ENCODE measurements at regions not wholly inside any gene's neighbourhood (a gene's known extent, or its start where the extent isn't known, plus 50 kb on each side); places are given as distances from the start of the nearest gene placed in this dataset.

DNA sequence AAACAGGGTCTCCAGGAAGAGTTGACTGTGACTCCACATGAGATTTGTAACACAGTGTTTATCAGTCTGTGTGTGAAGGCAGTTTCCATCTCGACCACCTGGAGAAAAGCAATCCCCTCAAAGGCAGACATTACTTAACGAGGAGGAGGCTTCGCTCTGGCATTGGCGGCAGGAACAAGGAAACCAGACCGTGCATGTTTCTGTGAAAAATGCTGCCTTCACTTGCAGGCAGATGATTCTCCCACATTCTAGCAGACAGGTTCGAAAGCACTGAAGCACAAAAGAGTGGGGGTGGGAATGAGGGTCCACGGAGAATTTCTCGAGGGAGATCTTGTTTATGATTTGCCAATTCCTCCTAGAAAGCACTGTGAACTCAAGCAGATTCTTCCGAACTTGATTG is 414.0 kb downstream of the SLC4A3 start:
- Histone ChIP-seq H3K18ac (ENCODE audit: low read length) (no peak overlapping the region), H4K91ac (ENCODE audit: low read depth, low read length, poor library complexity) (no peak overlapping the region), H2BK5ac (ENCODE audit: low read length) (no peak overlapping the region), H3K27me3 (ENCODE audit: control insufficient read depth in 3 of 3, insufficient read depth in 3 of 3, low read depth in 1 of 3, low read length in 3 of 3) (peaks cover 0 to 2% (median 0%) of the 10 kb centered on the region in 3 experiments), H3K79me1 (ENCODE audit: low read depth, low read length) (no peaks in the 10 kb centered on the region), H3K23ac (ENCODE audit: low read depth, low read length, poor library complexity) (no peak overlapping the region), H3K4ac (ENCODE audit: low read length) (no peak overlapping the region), H2BK15ac (ENCODE audit: low read length) (no peak overlapping the region), H2BK120ac (ENCODE audit: low read depth, low read length) (no peak overlapping the region), H2BK12ac (ENCODE audit: low read length) (no peak overlapping the region), H2AFZ (ENCODE audit: low read length) (peak overlapping the region; percentile 54), H2AK5ac (ENCODE audit: low read depth, low read length) (no peak overlapping the region), H3K4me1 (ENCODE audit: control insufficient read depth in 2 of 2, insufficient read depth in 1 of 2, low read depth in 1 of 2, low read length in 2 of 2) (peaks cover 0 to 6% of the 10 kb centered on the region in 2 donors), H3K4me3 (ENCODE audit: low read length in 2 of 2) (no peak overlapping the region), H3K27ac (replicated peaks; ENCODE audit: low read length) (no peak overlapping the region), H3K9ac (ENCODE audit: low read depth, low read length, poor library complexity) (no peak overlapping the region), H4K8ac (ENCODE audit: low read depth, low read length) (no peak overlapping the region), H3K36me3 (replicated peaks in 1 of 2; ENCODE audit: control insufficient read depth in 2 of 2, insufficient read depth in 2 of 2, low read length in 2 of 2) (no peaks in the 10 kb centered on the region), H3K14ac (ENCODE audit: low read length) (no peak overlapping the region), H3K4me2 (ENCODE audit: insufficient read depth, low read length, poor library complexity, severe bottlenecking) (no peak overlapping the region), H3K9me3 (replicated peaks in 1 of 2; ENCODE audit: control insufficient read depth in 2 of 2, insufficient read depth in 1 of 2, low read depth in 1 of 2, low read length in 2 of 2) (no peaks in the 10 kb centered on the region)
- WGBS, 2 donors (ENCODE audit: extremely low coverage in 2 of 2, insufficient read length in 2 of 2, insufficient replicate concordance in 1 of 2): no CpG with 5 or more reads among the region's 9 CpGs
- DNase-seq (ENCODE audit: low spot score): no peak

- H3K18ac ChIP-seq (ENCODE audit: low read length): no peak overlapping the region
- H3K4me1 ChIP-seq (ENCODE audit: control insufficient read depth in 2 of 2, insufficient read depth in 1 of 2, low read depth in 1 of 2, low read length in 2 of 2): peaks cover 0 to 6% of the 10 kb centered on the region in 2 donors
- no CpG with 5 or more reads among the region's 2 CpGs for WGBS, 2 donors (ENCODE audit: extremely low coverage in 2 of 2, insufficient read length in 2 of 2, insufficient replicate concordance in 1 of 2)
- no peak overlapping the region for H2BK15ac ChIP-seq (ENCODE audit: low read length)
- no peak overlapping the region for H2AK5ac ChIP-seq (ENCODE audit: low read depth, low read length)
- H2BK120ac ChIP-seq (ENCODE audit: low read depth, low read length): no peak overlapping the region
- DNase-seq (ENCODE audit: low spot score): no peak
- H3K36me3 ChIP-seq (replicated peaks in 1 of 2; ENCODE audit: control insufficient read depth in 2 of 2, insufficient read depth in 2 of 2, low read length in 2 of 2): no peaks in the 10 kb centered on the region
- no peak overlapping the region for H2BK12ac ChIP-seq (ENCODE audit: low read length)
- H3K23ac ChIP-seq (ENCODE audit: low read depth, low read length, poor library complexity): no peak overlapping the region
- H2AFZ ChIP-seq (ENCODE audit: low read length): no peak overlapping the region
- H3K14ac ChIP-seq (ENCODE audit: low read length): no peak overlapping the region
- no peaks in the 10 kb centered on the region for H3K79me1 ChIP-seq (ENCODE audit: low read depth, low read length)
- H3K4me2 ChIP-seq (ENCODE audit: insufficient read depth, low read length, poor library complexity, severe bottlenecking): no peak overlapping the region
- H3K9me3 ChIP-seq (replicated peaks in 1 of 2; ENCODE audit: control insufficient read depth in 2 of 2, insufficient read depth in 1 of 2, low read depth in 1 of 2, low read length in 2 of 2): no peaks in the 10 kb centered on the region
- no peak overlapping the region for H4K91ac ChIP-seq (ENCODE audit: low read depth, low read length, poor library complexity)
- H3K4me3 ChIP-seq (ENCODE audit: low read length in 2 of 2): no peak overlapping the region
- H3K27ac ChIP-seq (replicated peaks; ENCODE audit: low read length): no peak overlapping the region
- no peak overlapping the region for H2BK5ac ChIP-seq (ENCODE audit: low read length)
- no peak overlapping the region for H3K4ac ChIP-seq (ENCODE audit: low read length)
- H4K8ac ChIP-seq (ENCODE audit: low read depth, low read length): no peak overlapping the region
- no peak overlapping the region for H3K9ac ChIP-seq (ENCODE audit: low read depth, low read length, poor library complexity)
- H3K27me3 ChIP-seq (ENCODE audit: control insufficient read depth in 3 of 3, insufficient read depth in 3 of 3, low read depth in 1 of 3, low read length in 3 of 3): no peaks in the 10 kb centered on the region
These were observed 415.9 kb downstream of the SLC4A3 start for GRCh38 chr2:220043155-220043989.

DNA sequence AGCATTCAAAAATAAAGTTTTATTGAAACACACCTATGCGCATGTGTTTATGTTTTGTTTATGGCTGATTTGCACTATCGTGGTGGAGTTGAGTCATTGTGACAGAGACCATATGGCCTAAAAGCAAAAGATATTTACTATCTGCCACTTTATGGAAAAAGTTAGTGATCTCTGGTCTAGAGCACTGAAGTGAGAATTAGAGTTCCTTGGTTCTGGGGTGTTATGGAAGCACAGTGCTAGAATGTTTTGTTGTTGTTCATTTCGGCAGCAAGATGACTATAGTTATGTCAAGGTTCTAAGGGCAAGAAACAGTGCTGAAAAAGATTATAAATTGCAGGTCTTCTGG is 416.5 kb downstream of the SLC4A3 start:
- Histone ChIP-seq H2AFZ (ENCODE audit: low read length) (no peak overlapping the region), H3K27ac (replicated peaks; ENCODE audit: low read length) (no peak overlapping the region)

GRCh38 chr2:220044383-220044782 is 417.0 kb downstream of the SLC4A3 start:
- no peak overlapping the region for H3K9ac ChIP-seq (ENCODE audit: low read depth, low read length, poor library complexity)
- H3K23ac ChIP-seq (ENCODE audit: low read depth, low read length, poor library complexity): no peak overlapping the region
- no peaks in the 10 kb centered on the region for H3K27me3 ChIP-seq (ENCODE audit: control insufficient read depth in 3 of 3, insufficient read depth in 3 of 3, low read depth in 1 of 3, low read length in 3 of 3)
- H3K4me2 ChIP-seq (ENCODE audit: insufficient read depth, low read length, poor library complexity, severe bottlenecking): no peak overlapping the region
- no peak overlapping the region for H2AFZ ChIP-seq (ENCODE audit: low read length)
- H3K4me1 ChIP-seq (ENCODE audit: control insufficient read depth in 2 of 2, insufficient read depth in 1 of 2, low read depth in 1 of 2, low read length in 2 of 2): peaks cover 0 to 6% of the 10 kb centered on the region in 2 donors
- no peaks in the 10 kb centered on the region for H3K79me1 ChIP-seq (ENCODE audit: low read depth, low read length)
- no peak overlapping the region for H2BK15ac ChIP-seq (ENCODE audit: low read length)
- no CpG with 5 or more reads among the region's 1 CpG for WGBS, 2 donors (ENCODE audit: extremely low coverage in 2 of 2, insufficient read length in 2 of 2, insufficient replicate concordance in 1 of 2)
- no peak overlapping the region for H3K14ac ChIP-seq (ENCODE audit: low read length)
- H3K4ac ChIP-seq (ENCODE audit: low read length): no peak overlapping the region
- no peak overlapping the region for H3K27ac ChIP-seq (replicated peaks; ENCODE audit: low read length)
- no peaks in the 10 kb centered on the region for H3K9me3 ChIP-seq (replicated peaks in 1 of 2; ENCODE audit: control insufficient read depth in 2 of 2, insufficient read depth in 1 of 2, low read depth in 1 of 2, low read length in 2 of 2)
- H2BK12ac ChIP-seq (ENCODE audit: low read length): no peak overlapping the region
- no peak overlapping the region for H3K4me3 ChIP-seq (ENCODE audit: low read length in 2 of 2)
- no peak overlapping the region for H4K91ac ChIP-seq (ENCODE audit: low read depth, low read length, poor library complexity)
- H2BK120ac ChIP-seq (ENCODE audit: low read depth, low read length): no peak overlapping the region
- no peak for DNase-seq (ENCODE audit: low spot score)
- no peak overlapping the region for H2AK5ac ChIP-seq (ENCODE audit: low read depth, low read length)
- H4K8ac ChIP-seq (ENCODE audit: low read depth, low read length): no peak overlapping the region
- no peaks in the 10 kb centered on the region for H3K36me3 ChIP-seq (replicated peaks in 1 of 2; ENCODE audit: control insufficient read depth in 2 of 2, insufficient read depth in 2 of 2, low read length in 2 of 2)
- no peak overlapping the region for H3K18ac ChIP-seq (ENCODE audit: low read length)
- H2BK5ac ChIP-seq (ENCODE audit: low read length): no peak overlapping the region

More for the DNA sequence above, 416.5 kb downstream of the SLC4A3 start:
- no peak overlapping the region for H2BK5ac ChIP-seq (ENCODE audit: low read length)
- WGBS, 2 donors (ENCODE audit: extremely low coverage in 2 of 2, insufficient read length in 2 of 2, insufficient replicate concordance in 1 of 2): no CpG with 5 or more reads among the region's 3 CpGs
- no peak overlapping the region for H2AK5ac ChIP-seq (ENCODE audit: low read depth, low read length)
- no peaks in the 10 kb centered on the region for H3K79me1 ChIP-seq (ENCODE audit: low read depth, low read length)
- no peaks in the 10 kb centered on the region for H3K9me3 ChIP-seq (replicated peaks in 1 of 2; ENCODE audit: control insufficient read depth in 2 of 2, insufficient read depth in 1 of 2, low read depth in 1 of 2, low read length in 2 of 2)
- no peak overlapping the region for H3K9ac ChIP-seq (ENCODE audit: low read depth, low read length, poor library complexity)
- no peak overlapping the region for H3K23ac ChIP-seq (ENCODE audit: low read depth, low read length, poor library complexity)
- peaks cover 0 to 6% of the 10 kb centered on the region in 2 donors for H3K4me1 ChIP-seq (ENCODE audit: control insufficient read depth in 2 of 2, insufficient read depth in 1 of 2, low read depth in 1 of 2, low read length in 2 of 2)
- H2BK15ac ChIP-seq (ENCODE audit: low read length): no peak overlapping the region
- H3K4ac ChIP-seq (ENCODE audit: low read length): no peak overlapping the region
- no peak overlapping the region for H4K91ac ChIP-seq (ENCODE audit: low read depth, low read length, poor library complexity)
- no peak overlapping the region for H2BK12ac ChIP-seq (ENCODE audit: low read length)
- H3K4me2 ChIP-seq (ENCODE audit: insufficient read depth, low read length, poor library complexity, severe bottlenecking): no peak overlapping the region
- H3K4me3 ChIP-seq (ENCODE audit: low read length in 2 of 2): no peak overlapping the region
- no peak for DNase-seq (ENCODE audit: low spot score)
- H3K18ac ChIP-seq (ENCODE audit: low read length): no peak overlapping the region
- no peaks in the 10 kb centered on the region for H3K36me3 ChIP-seq (replicated peaks in 1 of 2; ENCODE audit: control insufficient read depth in 2 of 2, insufficient read depth in 2 of 2, low read length in 2 of 2)
- H2BK120ac ChIP-seq (ENCODE audit: low read depth, low read length): no peak overlapping the region
- H3K14ac ChIP-seq (ENCODE audit: low read length): no peak overlapping the region
- H3K27me3 ChIP-seq (ENCODE audit: control insufficient read depth in 3 of 3, insufficient read depth in 3 of 3, low read depth in 1 of 3, low read length in 3 of 3): no peaks in the 10 kb centered on the region
- H4K8ac ChIP-seq (ENCODE audit: low read depth, low read length): no peak overlapping the region

Data from neuronal stem cell (in vitro differentiated cells).